Fibroblast of lung (primary cell): ENCODE measurements at regions not wholly inside any gene's neighbourhood (a gene's known extent, or its start where the extent isn't known, plus 50 kb on each side); places are given as distances from the start of the nearest gene placed in this dataset.

Experiments used
- DNase-seq, 2 donors: peaks; one replicate each; pipeline versions ENCODE4 v3.0.0 to v3.0.0-alpha.2; 2010; ENCODE audit warnings: low read depth in 2 of 2
- H2AFZ ChIP-seq: 2 replicates; pipeline ENCODE4 v1.5.1; 2012; ENCODE audit warnings: low read length, control low read depth, inconsistent platforms
- H3K27ac ChIP-seq: 2 replicates; pipeline ENCODE4 v1.5.1; 2011; ENCODE audit warnings: low read length, control low read depth; ENCODE audit not compliant: insufficient read depth
- H3K27me3 ChIP-seq: 2 replicates; pipeline ENCODE4 v1.5.1; 2011; ENCODE audit warnings: mild to moderate bottlenecking, low read length; ENCODE audit not compliant: control insufficient read depth, insufficient read depth
- H3K36me3 ChIP-seq: 2 replicates; pipeline ENCODE4 v1.5.1; 2011; ENCODE audit warnings: low read length; ENCODE audit not compliant: control insufficient read depth, insufficient read depth
- H3K4me1 ChIP-seq: 2 replicates; pipeline ENCODE4 v1.5.1; 2011; ENCODE audit warnings: low read length; ENCODE audit not compliant: control insufficient read depth, insufficient read depth; ENCODE audit errors: extremely low read depth
- H3K4me2 ChIP-seq: 2 replicates; pipeline ENCODE4 v1.5.1; 2011; ENCODE audit warnings: low read length, control low read depth; ENCODE audit not compliant: insufficient read depth; ENCODE audit errors: extremely low read depth
- H3K4me3 ChIP-seq, 4 experiments: fragments of 200-600 bp in 1 of 4; sonication (generic) in 1 of 4; replicated peaks in 1 of 4; 2 replicates each; pipeline ENCODE4 v1.5.1; 2011 to 2016; ENCODE audit warnings: low read length in 4 of 4, low read depth in 3 of 4, mild to moderate bottlenecking in 3 of 4, control low read depth in 2 of 4, inconsistent platforms in 1 of 4, mixed read lengths in 1 of 4; ENCODE audit not compliant: insufficient read depth in 1 of 4; ENCODE audit errors: control extremely low read depth in 1 of 4
- H3K79me2 ChIP-seq: 2 replicates; pipeline ENCODE4 v1.5.1; 2012; ENCODE audit warnings: mild to moderate bottlenecking, low read length, inconsistent platforms; ENCODE audit not compliant: control insufficient read depth, insufficient read depth
- H3K9ac ChIP-seq: 2 replicates; pipeline ENCODE4 v1.5.1; 2011; ENCODE audit warnings: mild to moderate bottlenecking, low read length, control low read depth; ENCODE audit not compliant: insufficient read depth
- H3K9me3 ChIP-seq: 2 replicates; pipeline ENCODE4 v1.5.1; 2012; ENCODE audit warnings: low read depth, low read length; ENCODE audit not compliant: control insufficient read depth, insufficient read depth
- H4K20me1 ChIP-seq: 2 replicates; pipeline ENCODE4 v1.5.1; 2011; ENCODE audit warnings: low read length; ENCODE audit not compliant: control insufficient read depth, insufficient read depth; ENCODE audit errors: extremely low read depth
- CTCF ChIP-seq, 2 donors: IDR thresholded peaks in 1 of 2; conservative IDR thresholded peaks in 1 of 2; 1 replicate in 1 of 2; 2 replicates in 1 of 2; pipeline ENCODE4 v1.5.1; 2011 to 2012; ENCODE audit warnings: low read length in 2 of 2, control low read depth in 1 of 2, inconsistent platforms in 1 of 2, low read depth in 1 of 2, mild to moderate bottlenecking in 1 of 2
- EZH2 ChIP-seq: IDR thresholded peaks from 2 replicates; pipeline ENCODE4 v1.5.1; 2012; ENCODE audit warnings: low read length, control low read depth, mild to moderate bottlenecking; ENCODE audit errors: missing control alignments

GRCh38 chr5:167708449-167708848, 583.0 kb upstream of the WWC1 start:
- TF ChIP-seq CTCF (conservative IDR thresholded peaks at IDR 0.05 in 1 of 2, IDR thresholded peaks at IDR 0.05 in 1 of 2; ENCODE audit: low read depth in 1 of 2, low read length in 2 of 2) (no peak), EZH2 (no peak)
- Histone ChIP-seq H3K79me2 (no peaks in the 10 kb centered on the region), H3K9me3 (no peaks in the 10 kb centered on the region), H3K27me3 (no peaks in the 10 kb centered on the region), H3K36me3 (no peaks in the 10 kb centered on the region), H2AFZ (no peak overlapping the region), H3K9ac (no peak overlapping the region), H4K20me1 (no peaks in the 10 kb centered on the region), H3K4me2 (no peak overlapping the region), H3K27ac (no peak overlapping the region), H3K4me1 (no peaks in the 10 kb centered on the region), H3K4me3 (no peak overlapping the region)
- DNase-seq, result no peak

- no peak overlapping the region for H2AFZ ChIP-seq
- no peaks in the 10 kb centered on the region for H4K20me1 ChIP-seq
- H3K4me1 ChIP-seq, result no peaks in the 10 kb centered on the region
- H3K27me3 ChIP-seq, result no peaks in the 10 kb centered on the region
- no peaks in the 10 kb centered on the region for H3K36me3 ChIP-seq
- TF ChIP-seq CTCF (conservative IDR thresholded peaks at IDR 0.05 in 1 of 2, IDR thresholded peaks at IDR 0.05 in 1 of 2; ENCODE audit: low read depth in 1 of 2, low read length in 2 of 2) (no peak), EZH2 (no peak)
- DNase-seq, result no peak
- no peaks in the 10 kb centered on the region for H3K79me2 ChIP-seq
- H3K27ac ChIP-seq, result no peak overlapping the region
- no peaks in the 10 kb centered on the region for H3K9me3 ChIP-seq
- H3K4me3 ChIP-seq, result no peak overlapping the region
- no peak overlapping the region for H3K4me2 ChIP-seq
- H3K9ac ChIP-seq, result no peak overlapping the region
Observed at GRCh38 chr5:167709625-167710024, 581.8 kb upstream of the WWC1 start.

GRCh38 chr5:167710444-167711073, 580.9 kb upstream of the WWC1 start:
- H3K27ac ChIP-seq, result no peak overlapping the region
- H3K9me3 ChIP-seq, result no peaks in the 10 kb centered on the region
- H3K4me2 ChIP-seq, result no peak overlapping the region
- H3K4me3 ChIP-seq, result no peak overlapping the region
- no peaks in the 10 kb centered on the region for H4K20me1 ChIP-seq
- H3K36me3 ChIP-seq, result no peaks in the 10 kb centered on the region
- no peak overlapping the region for H2AFZ ChIP-seq
- peak in 1 of 2 donors; percentile 77 for DNase-seq
- H3K9ac ChIP-seq, result no peak overlapping the region
- H3K79me2 ChIP-seq, result no peaks in the 10 kb centered on the region
- TF ChIP-seq EZH2 (no peak), CTCF (conservative IDR thresholded peaks at IDR 0.05 in 1 of 2, IDR thresholded peaks at IDR 0.05 in 1 of 2; ENCODE audit: low read depth in 1 of 2, low read length in 2 of 2) (no peak)
- H3K27me3 ChIP-seq, result no peaks in the 10 kb centered on the region
- H3K4me1 ChIP-seq, result no peaks in the 10 kb centered on the region
